SU-DHL-6 (cell line): ENCODE measurements at regions not wholly inside any gene's neighbourhood (a gene's known extent, or its start where the extent isn't known, plus 50 kb on each side); places are given as distances from the start of the nearest gene placed in this dataset.

ENCODE experiments used
- H2AFZ ChIP-seq: fragments of 200-600 bp; sonication (generic); 2 replicates; pipeline ENCODE4 v1.6.1; 2014; ENCODE audit warnings: low read depth, mild to moderate bottlenecking, moderate library complexity, mixed read lengths, antibody characterized with exemption, low read length; ENCODE audit not compliant: severe bottlenecking
- H3F3A ChIP-seq: fragments of 200-600 bp; shearing (Covaris generic); 2 replicates; pipeline ENCODE4 v1.6.0; 2016; ENCODE audit warnings: antibody characterized with exemption, mild to moderate bottlenecking; ENCODE audit not compliant: insufficient read depth
- H3K27ac ChIP-seq: fragments of 200-600 bp; sonication (generic); 2 replicates; pipeline ENCODE4 v1.5.1; 2016; ENCODE audit warnings: low read depth, mild to moderate bottlenecking, low read length, moderate library complexity, mixed read lengths
- H3K27me3 ChIP-seq: fragments of 200-600 bp; sonication (generic), shearing (Covaris generic); 2 replicates; pipeline ENCODE4 v1.6.0; 2014; ENCODE audit warnings: mild to moderate bottlenecking, low read length
- H3K36me3 ChIP-seq: fragments of 200-600 bp; sonication (generic); 2 replicates; pipeline ENCODE4 v1.6.1; 2014; ENCODE audit warnings: mild to moderate bottlenecking, low read length, mixed read lengths
- H3K4me2 ChIP-seq: fragments of 300-600, 200-600 bp; shearing (Covaris generic), sonication (generic); 2 replicates; pipeline ENCODE4 v1.6.0; 2014; ENCODE audit warnings: low read length, low read depth, mild to moderate bottlenecking; ENCODE audit not compliant: poor library complexity, severe bottlenecking
- H3K4me3 ChIP-seq: fragments of 200-600 bp; sonication (generic); 2 replicates; pipeline ENCODE4 v1.5.1; 2014; ENCODE audit warnings: antibody characterized with exemption, low read length, mild to moderate bottlenecking, mixed read lengths; ENCODE audit not compliant: insufficient read depth, poor library complexity, severe bottlenecking
- H3K79me2 ChIP-seq: fragments of 200-600 bp; sonication (generic); 2 replicates; pipeline ENCODE4 v1.6.1; 2014; ENCODE audit warnings: mild to moderate bottlenecking, low read length, moderate library complexity; ENCODE audit not compliant: insufficient read depth
- H3K9ac ChIP-seq: fragments of 200-600 bp; sonication (generic); 2 replicates; pipeline ENCODE4 v1.7.0; 2014; ENCODE audit warnings: mild to moderate bottlenecking, low read length
- H3K9me2 ChIP-seq: fragments of 200-600 bp; sonication (generic); replicated peaks from 2 replicates; pipeline ENCODE4 v1.6.1; 2014; ENCODE audit warnings: low read length; ENCODE audit not compliant: insufficient read depth
- H3K9me3 ChIP-seq: fragments of 200-600 bp; sonication (generic); 2 replicates; pipeline ENCODE4 v1.6.1; 2014; ENCODE audit warnings: low read length, mixed read lengths; ENCODE audit not compliant: insufficient read depth
- H4K20me1 ChIP-seq: fragments of 200-600 bp; sonication (generic); 2 replicates; pipeline ENCODE4 v1.6.1; 2014; ENCODE audit warnings: low read depth, mild to moderate bottlenecking, antibody characterized with exemption, low read length, moderate library complexity, mixed read lengths
- CTCF ChIP-seq: fragments of 200-600 bp; sonication (generic); IDR thresholded peaks from one replicate; pipeline ENCODE4 v1.5.1; 2017; ENCODE audit warnings: antibody characterized with exemption, mild to moderate bottlenecking, low read length, moderate library complexity; ENCODE audit not compliant: insufficient read depth, poor library complexity, severe bottlenecking
- EZH2phosphoT487 ChIP-seq: fragments of 200-600 bp; sonication (generic), shearing (Covaris generic); conservative IDR thresholded peaks from 2 replicates; pipeline ENCODE4 v1.6.1; 2018; ENCODE audit warnings: mild to moderate bottlenecking, antibody characterized with exemption, low read length, moderate library complexity, mixed read lengths

DNA sequence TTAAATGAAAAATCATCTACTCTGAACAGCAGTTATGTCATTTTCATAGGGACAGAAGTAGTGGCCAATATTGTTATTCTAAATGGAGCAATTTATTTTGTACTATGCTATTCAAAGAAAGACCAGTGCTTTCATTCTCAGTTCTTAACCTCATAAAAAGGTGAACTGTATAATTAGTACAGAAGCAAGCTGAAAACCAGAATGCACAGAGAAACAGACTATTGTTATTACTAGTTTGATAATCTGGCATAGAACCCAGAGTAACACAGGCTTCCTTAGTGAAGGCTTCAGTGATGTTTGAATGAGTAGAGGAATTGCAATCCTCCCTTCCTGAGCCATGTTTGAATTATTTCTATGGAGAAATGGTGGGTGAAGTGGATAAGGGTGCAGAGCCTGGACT lies 131.6 kb upstream of the LRRC7 start:
- no peak overlapping the region for H2AFZ ChIP-seq
- no peak overlapping the region for H3K4me3 ChIP-seq
- no peak overlapping the region for H3K9ac ChIP-seq
- H4K20me1 ChIP-seq, result no peaks in the 10 kb centered on the region
- no peaks in the 10 kb centered on the region for H3K9me2 ChIP-seq
- no peak overlapping the region for H3K4me2 ChIP-seq
- no peaks in the 10 kb centered on the region for H3K27me3 ChIP-seq
- no peak overlapping the region for H3K27ac ChIP-seq
- no peaks in the 10 kb centered on the region for H3K36me3 ChIP-seq
- H3K9me3 ChIP-seq, result no peaks in the 10 kb centered on the region
- no peaks in the 10 kb centered on the region for H3K79me2 ChIP-seq
- TF ChIP-seq EZH2phosphoT487 (no peak), CTCF (no peak)
- H3F3A ChIP-seq, result no peaks in the 10 kb centered on the region

- no peaks in the 10 kb centered on the region for H3F3A ChIP-seq
- H2AFZ ChIP-seq, result no peak overlapping the region
- H3K27ac ChIP-seq, result no peak overlapping the region
- H3K4me2 ChIP-seq, result no peak overlapping the region
- no peak overlapping the region for H3K4me3 ChIP-seq
- H3K36me3 ChIP-seq, result no peaks in the 10 kb centered on the region
- H3K79me2 ChIP-seq, result no peaks in the 10 kb centered on the region
- H3K27me3 ChIP-seq, result no peaks in the 10 kb centered on the region
- H3K9me2 ChIP-seq, result no peaks in the 10 kb centered on the region
- H3K9ac ChIP-seq, result no peak overlapping the region
- no peaks in the 10 kb centered on the region for H4K20me1 ChIP-seq
- TF ChIP-seq CTCF (no peak), EZH2phosphoT487 (no peak)
- no peaks in the 10 kb centered on the region for H3K9me3 ChIP-seq
These were observed 129.5 kb upstream of the LRRC7 start for GRCh38 chr1:69438056-69438795.

GRCh38 chr1:69441496-69441895 lies 126.2 kb upstream of the LRRC7 start:
- Histone ChIP-seq H4K20me1 (no peaks in the 10 kb centered on the region), H3K9ac (no peak overlapping the region), H3K9me2 (no peaks in the 10 kb centered on the region), H3K9me3 (no peaks in the 10 kb centered on the region), H3F3A (no peaks in the 10 kb centered on the region), H2AFZ (no peak overlapping the region), H3K27me3 (no peaks in the 10 kb centered on the region), H3K4me2 (no peak overlapping the region), H3K4me3 (no peak overlapping the region), H3K36me3 (no peaks in the 10 kb centered on the region), H3K79me2 (no peaks in the 10 kb centered on the region), H3K27ac (no peak overlapping the region)
- TF ChIP-seq CTCF (no peak), EZH2phosphoT487 (no peak)
